GM21528 (cell line): ENCODE measurements at regions not wholly inside any gene's neighbourhood (a gene's known extent, or its start where the extent isn't known, plus 50 kb on each side); places are given as distances from the start of the nearest gene placed in this dataset.
A peak's percentile ranks its signal among the peaks of the same experiment; 100 is the strongest.

ENCODE experiments used
- ATAC-seq: cut with Tn5 transposase; IDR thresholded peaks from one replicate; pipeline ENCODE4 v1.9.1; 2021; ENCODE audit warnings: mild to moderate bottlenecking, moderate library complexity; ENCODE audit not compliant: unreplicated experiment, low FRiP score

DNA sequence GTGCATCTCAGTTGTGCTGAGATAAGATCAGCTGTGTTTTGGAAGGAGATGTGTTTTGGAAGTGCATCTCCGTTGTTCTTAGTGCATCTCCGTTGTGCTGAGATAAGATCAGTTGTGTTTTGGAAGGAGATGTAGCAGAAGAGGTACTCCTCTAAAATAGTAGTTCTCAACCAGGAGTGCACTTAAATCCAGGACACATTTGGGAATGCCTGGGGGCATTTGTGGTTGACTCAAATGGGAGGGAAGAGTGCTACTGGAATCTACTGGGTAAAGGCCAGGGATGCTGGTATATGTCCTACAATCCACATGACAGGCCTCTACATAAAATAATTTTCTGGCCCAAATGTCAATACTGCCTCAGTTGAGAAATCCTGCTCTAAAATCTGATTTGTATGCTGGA lies 70.8 kb upstream of the CHRDL1 start:
- no peak for ATAC-seq

DNA sequence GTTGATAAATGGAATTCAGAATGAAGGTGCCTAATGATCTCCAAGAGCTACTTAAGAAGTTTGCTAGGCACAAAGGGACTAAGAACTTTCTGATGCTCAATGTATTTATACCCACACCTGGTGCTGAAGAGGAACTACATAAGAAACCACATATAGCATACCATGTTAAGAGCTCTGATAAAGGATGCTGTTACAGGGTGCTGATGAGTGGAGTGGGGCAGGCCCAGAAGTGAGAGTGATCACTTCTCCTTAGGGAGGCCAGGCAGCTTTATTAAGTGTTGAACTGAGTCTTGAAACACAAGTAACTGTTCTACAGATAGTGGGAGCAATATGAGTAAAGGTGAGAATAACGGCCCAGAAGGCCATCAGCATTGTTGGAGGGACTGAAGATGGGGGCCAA lies 68.3 kb upstream of the CHRDL1 start:
- ATAC-seq, result no peak

DNA sequence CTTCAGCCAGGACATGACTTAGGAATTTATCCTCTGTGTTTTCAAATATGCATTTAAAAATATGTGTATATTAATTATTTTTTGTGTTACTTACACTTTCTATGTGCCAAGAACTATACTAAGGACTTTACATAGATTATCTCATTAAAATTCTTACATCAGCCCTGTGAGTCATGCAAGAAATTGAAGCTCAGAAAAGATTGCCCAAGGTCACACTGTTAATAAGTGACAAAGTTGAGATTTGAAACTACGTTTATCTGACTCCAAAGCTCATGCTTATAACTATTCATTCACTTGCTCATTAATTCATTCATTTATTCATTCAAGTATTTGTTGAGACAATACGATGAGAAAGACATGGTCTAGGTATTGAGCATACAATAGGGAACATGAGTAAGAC lies 62.9 kb upstream of the CHRDL1 start:
- no peak for ATAC-seq

DNA sequence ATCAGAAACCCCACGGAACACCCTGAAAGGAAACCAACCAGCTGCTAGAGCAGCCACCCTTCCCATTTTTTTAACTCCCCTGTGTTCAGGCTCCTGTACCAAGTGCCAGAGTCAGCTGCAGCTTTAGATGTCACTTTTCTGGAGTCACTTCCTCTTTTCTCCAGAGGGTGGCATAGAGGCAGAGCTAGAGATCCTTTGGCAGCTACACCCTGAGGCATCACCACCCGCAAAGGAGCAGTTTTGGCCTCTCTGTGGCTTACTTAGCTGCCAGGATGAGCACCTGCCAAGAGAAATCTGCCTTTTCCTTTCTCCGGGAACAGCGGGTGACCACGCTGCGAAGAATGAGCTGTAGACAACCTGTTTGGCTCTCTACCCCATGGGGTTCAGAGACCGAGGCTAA lies 58.0 kb upstream of the CHRDL1 start:
- ATAC-seq, result no peak

DNA sequence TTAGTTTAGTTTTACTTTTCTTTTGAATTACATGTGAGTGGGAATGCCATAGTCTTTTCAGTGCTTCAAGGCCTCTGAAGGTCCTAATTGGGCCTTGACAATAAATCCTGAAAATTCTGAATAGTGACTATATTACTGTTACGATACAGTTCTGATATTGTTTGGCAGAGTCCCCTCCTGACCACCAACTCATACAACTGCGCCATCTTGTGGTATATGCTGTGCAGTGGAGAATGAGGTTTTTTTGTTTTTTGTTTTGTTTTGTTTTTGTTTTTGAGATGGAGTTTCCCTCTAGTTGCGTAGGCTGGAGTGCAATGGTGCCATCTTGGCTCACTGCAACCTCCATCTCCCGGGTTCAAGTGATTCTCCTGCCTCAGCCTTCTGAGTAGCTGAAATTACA lies 56.6 kb upstream of the CHRDL1 start:
- no peak for ATAC-seq

DNA sequence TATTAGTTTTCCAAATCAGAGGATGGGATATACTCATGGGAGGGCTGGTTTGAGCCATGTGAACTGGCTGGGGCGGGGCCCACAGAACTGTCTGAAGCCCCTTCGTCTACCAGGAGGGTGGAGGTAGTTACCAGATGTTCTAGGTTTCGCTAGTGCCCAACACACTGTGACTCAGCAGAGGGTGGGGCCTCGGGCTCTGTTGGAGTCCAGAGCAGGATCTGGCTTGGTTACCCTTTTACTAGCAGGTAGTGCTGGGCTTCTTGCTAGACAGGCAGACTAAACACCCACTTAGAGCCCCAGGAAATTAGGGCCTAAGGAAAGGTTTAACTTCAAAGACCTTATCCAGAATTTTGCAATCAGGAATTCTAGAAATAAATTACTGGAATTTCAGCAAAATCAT lies 56.2 kb upstream of the CHRDL1 start:
- ATAC-seq, result no peak

DNA sequence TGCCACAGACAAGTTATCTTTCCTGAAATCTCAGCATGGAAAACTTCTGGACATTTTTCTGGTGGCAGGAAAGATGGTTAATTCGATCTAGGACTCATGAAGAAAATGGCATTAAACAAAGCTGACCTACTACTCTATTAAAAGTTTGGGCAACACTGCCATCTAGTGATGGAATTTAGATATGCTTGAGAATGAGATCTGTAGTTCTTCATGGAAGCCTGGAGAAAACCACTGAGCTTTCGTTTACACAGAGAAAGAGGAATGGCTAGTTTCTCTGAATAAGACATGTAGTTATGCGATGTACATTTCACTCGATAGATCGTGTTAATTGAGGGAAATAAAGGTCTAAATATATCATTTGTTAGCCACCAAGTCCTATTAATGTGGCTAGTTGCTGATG lies 51.7 kb upstream of the CHRDL1 start:
- ATAC-seq, result peak; percentile 73

DNA sequence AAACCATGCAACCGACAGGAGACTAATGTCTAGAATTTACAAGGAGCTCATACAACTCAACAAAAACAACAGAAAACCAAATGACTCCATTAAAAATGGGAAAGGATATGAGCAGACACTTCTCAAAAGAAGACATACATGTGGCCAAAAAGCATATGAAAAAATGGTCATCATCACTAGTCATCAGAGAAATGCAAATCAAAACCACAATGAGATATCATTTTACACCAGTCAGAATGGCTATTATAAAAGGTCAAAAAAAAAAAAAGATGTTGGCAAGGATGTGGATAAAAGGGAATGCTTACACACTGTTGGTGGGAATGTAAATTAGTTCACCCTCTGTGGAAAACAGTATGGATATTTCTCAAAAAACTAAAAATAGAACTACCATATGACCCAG lies 50.5 kb upstream of the CHRDL1 start:
- ATAC-seq, result no peak
